Mesenchymal stem cell (in vitro differentiated cells and primary cell): ENCODE measurements at regions not wholly inside any gene's neighbourhood (a gene's known extent, or its start where the extent isn't known, plus 50 kb on each side); places are given as distances from the start of the nearest gene placed in this dataset.
"Not testable (repeated sequence)": the region's sequence is repeated elsewhere in the genome, so short reads cannot be mapped to it uniquely, and the experiment has no call there.

Experiments
- DNase-seq: peaks from one replicate; pipeline ENCODE4 v3.0.0-alpha.2; 2013
- H2AFZ ChIP-seq: one replicate; pipeline ENCODE4 v1.6.1; 2013; ENCODE audit warnings: low read depth, mild to moderate bottlenecking, control low read depth, inconsistent platforms, low read length, moderate library complexity
- H2AK5ac ChIP-seq: 2 replicates; pipeline ENCODE4 v1.6.1; 2013; ENCODE audit warnings: low read length, moderate library complexity, mild to moderate bottlenecking, inconsistent platforms; ENCODE audit not compliant: severe bottlenecking
- H2BK120ac ChIP-seq: one replicate; pipeline ENCODE4 v1.6.1; 2013; ENCODE audit warnings: low read depth, mild to moderate bottlenecking, inconsistent platforms, low read length, moderate library complexity
- H2BK12ac ChIP-seq, 2 experiments: one replicate each; pipeline ENCODE4 v1.6.1; 2013; ENCODE audit warnings: inconsistent platforms in 2 of 2, low read length in 2 of 2, mild to moderate bottlenecking in 2 of 2, moderate library complexity in 2 of 2, control low read depth in 1 of 2
- H2BK15ac ChIP-seq: one replicate; pipeline ENCODE4 v1.6.1; 2013; ENCODE audit warnings: mild to moderate bottlenecking, low read depth, inconsistent platforms; ENCODE audit not compliant: poor library complexity, severe bottlenecking
- H2BK5ac ChIP-seq: 2 replicates; pipeline ENCODE4 v1.6.1; 2013; ENCODE audit warnings: low read depth, mild to moderate bottlenecking, low read length, control low read depth, inconsistent platforms; ENCODE audit not compliant: poor library complexity, severe bottlenecking
- H3K14ac ChIP-seq, 2 experiments: one replicate each; pipeline ENCODE4 v1.6.1; 2013; ENCODE audit warnings: inconsistent platforms in 2 of 2, low read length in 2 of 2, control low read depth in 1 of 2, mild to moderate bottlenecking in 1 of 2, moderate library complexity in 1 of 2
- H3K18ac ChIP-seq, 2 experiments: one replicate each; pipeline ENCODE4 v1.6.1; 2013; ENCODE audit warnings: inconsistent platforms in 2 of 2, low read length in 2 of 2, control low read depth in 1 of 2, low read depth in 1 of 2, mild to moderate bottlenecking in 1 of 2
- H3K23ac ChIP-seq, 2 experiments: one replicate each; pipeline ENCODE4 v1.6.1; 2013; ENCODE audit warnings: inconsistent platforms in 2 of 2, low read length in 2 of 2, mild to moderate bottlenecking in 2 of 2, moderate library complexity in 2 of 2, control low read depth in 1 of 2
- H3K27ac ChIP-seq: 2 replicates; pipeline ENCODE4 v1.5.1; 2013; ENCODE audit warnings: mild to moderate bottlenecking, moderate library complexity, low read length, control low read depth, inconsistent platforms; ENCODE audit not compliant: poor library complexity, severe bottlenecking
- H3K27me3 ChIP-seq, 2 experiments: 2 replicates each; pipeline versions ENCODE4 v1.6.1 to v1.7.0; 2013; ENCODE audit warnings: low read length in 2 of 2, mild to moderate bottlenecking in 2 of 2, moderate library complexity in 2 of 2, control low read depth in 1 of 2, inconsistent platforms in 1 of 2; ENCODE audit not compliant: control insufficient read depth in 1 of 2, insufficient read depth in 1 of 2
- H3K36me3 ChIP-seq, 2 experiments: 2 replicates each; pipeline versions ENCODE4 v1.6.1 to v1.7.0; 2013; ENCODE audit warnings: low read length in 2 of 2, control low read depth in 1 of 2, inconsistent platforms in 1 of 2, low read depth in 1 of 2, mild to moderate bottlenecking in 1 of 2; ENCODE audit not compliant: insufficient read depth in 2 of 2, control insufficient read depth in 1 of 2
- H3K4ac ChIP-seq, 2 experiments: one replicate each; pipeline ENCODE4 v1.6.1; 2013; ENCODE audit warnings: inconsistent platforms in 2 of 2, low read length in 2 of 2, mild to moderate bottlenecking in 2 of 2, moderate library complexity in 2 of 2, control low read depth in 1 of 2, low read depth in 1 of 2
- H3K4me1 ChIP-seq: 2 replicates; pipeline ENCODE4 v1.6.1; 2013; ENCODE audit warnings: low read depth, low read length, control low read depth; ENCODE audit not compliant: control insufficient read depth, insufficient read depth
- H3K4me2 ChIP-seq: 2 replicates; pipeline ENCODE4 v1.6.1; 2013; ENCODE audit warnings: low read length, mild to moderate bottlenecking, inconsistent platforms; ENCODE audit not compliant: poor library complexity, severe bottlenecking
- H3K4me3 ChIP-seq, 2 experiments: 2 replicates each; pipeline versions ENCODE4 v1.5.1 to v1.7.0; 2013; ENCODE audit warnings: low read length in 2 of 2, mild to moderate bottlenecking in 2 of 2, control low read depth in 1 of 2, low read depth in 1 of 2; ENCODE audit not compliant: insufficient read depth in 1 of 2
- H3K79me1 ChIP-seq: replicated peaks from 2 replicates; pipeline ENCODE4 v1.6.1; 2013; ENCODE audit warnings: mild to moderate bottlenecking, control low read depth, low read length, inconsistent platforms; ENCODE audit not compliant: poor library complexity, severe bottlenecking
- H3K9ac ChIP-seq: 2 replicates; pipeline ENCODE4 v1.7.0; 2013; ENCODE audit warnings: mild to moderate bottlenecking, low read length, moderate library complexity
- H3K9me3 ChIP-seq: 2 replicates; pipeline ENCODE4 v1.7.0; 2013; ENCODE audit warnings: mild to moderate bottlenecking, low read length; ENCODE audit not compliant: control insufficient read depth
- H4K8ac ChIP-seq: one replicate; pipeline ENCODE4 v1.6.1; 2013; ENCODE audit warnings: inconsistent platforms, mild to moderate bottlenecking, low read length, moderate library complexity
- H4K91ac ChIP-seq: one replicate; pipeline ENCODE4 v1.6.1; 2013; ENCODE audit warnings: mild to moderate bottlenecking, low read length, inconsistent platforms
- WGBS: methylation state at CpG from one replicate; pipeline ENCODE4 v1.1.7; 2013; ENCODE audit warnings: mixed read lengths; 5-methylcytosine and 5-hydroxymethylcytosine counted together

DNA sequence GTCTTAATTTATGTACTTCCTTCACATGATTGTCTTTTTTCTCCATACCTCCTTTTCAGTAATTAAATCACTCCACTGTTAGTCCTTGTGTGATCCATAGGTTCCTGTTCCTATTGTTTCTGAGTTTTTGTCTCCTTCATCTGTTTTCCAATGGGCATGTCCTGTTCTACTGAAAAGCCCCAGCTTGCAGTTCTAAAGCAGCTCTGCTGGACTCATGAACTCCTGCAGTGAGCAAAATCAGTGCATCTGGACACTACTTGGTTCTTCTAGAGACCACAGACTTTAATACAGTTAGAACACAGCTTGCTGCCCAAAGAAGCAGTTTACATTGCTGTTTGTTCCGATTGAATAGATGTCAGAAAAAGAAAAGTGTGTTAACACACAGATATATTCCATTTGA, 593.3 kb upstream of the HS3ST5 start:
- Histone ChIP-seq H4K91ac (no peak overlapping the region), H3K4me1 (no peaks in the 10 kb centered on the region), H3K79me1 (no peaks in the 10 kb centered on the region), H3K27me3 (no peaks in the 10 kb centered on the region), H2BK12ac (no peak overlapping the region), H4K8ac (no peak overlapping the region), H2BK15ac (no peak overlapping the region), H3K27ac (no peak overlapping the region), H2BK5ac (no peak overlapping the region), H3K18ac (no peak overlapping the region), H2AFZ (no peak overlapping the region), H3K36me3 (no peaks in the 10 kb centered on the region), H3K4me3 (no peak overlapping the region), H2AK5ac (no peak overlapping the region), H3K9me3 (peaks cover 7% of the 10 kb centered on the region), H3K23ac (no peak overlapping the region), H3K4me2 (no peak overlapping the region), H3K4ac (no peak overlapping the region), H3K9ac (no peak overlapping the region), H2BK120ac (no peak overlapping the region), H3K14ac (no peak overlapping the region)
- DNase-seq: no peak
- WGBS: no CpG with 5 or more reads among the region's 1 CpG

DNA sequence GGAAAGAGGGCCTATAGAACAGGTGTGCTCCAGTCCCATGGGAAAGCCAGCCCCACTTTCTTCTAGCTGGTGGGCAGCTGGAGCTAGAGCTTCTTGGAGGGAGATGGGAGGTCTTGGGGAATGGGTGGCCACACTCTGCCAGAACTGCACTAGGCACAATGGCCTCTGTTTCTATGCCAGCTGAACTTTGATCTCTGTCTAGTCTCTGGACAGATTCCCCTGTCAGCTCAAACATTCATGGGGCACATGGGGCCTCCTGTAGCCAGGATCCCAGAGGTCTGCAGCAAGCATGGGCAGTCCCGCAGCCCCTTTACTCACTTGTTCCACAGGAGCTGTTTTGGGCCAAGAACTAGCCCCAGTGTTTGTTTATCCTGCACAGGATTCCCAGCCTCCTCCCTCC, 591.3 kb upstream of the HS3ST5 start:
- no peak for DNase-seq
- no peak overlapping the region for H4K91ac ChIP-seq

DNA sequence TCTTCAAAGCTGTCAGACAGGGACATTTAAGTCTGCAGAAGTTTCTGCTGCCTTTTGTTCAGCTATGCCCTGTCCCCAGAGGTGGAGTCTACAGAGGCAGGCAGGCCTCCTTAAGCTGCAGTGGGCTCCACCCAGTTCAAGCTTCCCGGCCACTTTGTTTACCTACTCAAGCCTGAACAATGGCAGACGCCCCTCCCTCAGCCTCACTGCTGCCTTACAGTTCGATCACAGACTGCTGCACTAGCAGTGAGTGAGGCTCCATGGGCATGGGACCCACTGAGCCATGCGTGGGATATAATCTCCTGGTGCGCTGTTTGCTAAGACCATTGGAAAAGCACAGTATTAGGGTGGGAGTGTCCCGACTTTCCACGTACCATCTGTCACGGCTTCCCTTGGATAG, 585.9 kb upstream of the HS3ST5 start:
- not testable (repeated sequence) for H3K4me2 ChIP-seq, H3K4ac ChIP-seq, H3K4me1 ChIP-seq, H3K27ac ChIP-seq, H3K36me3 ChIP-seq, H3K79me1 ChIP-seq, H2AK5ac ChIP-seq, H3K9me3 ChIP-seq, H3K9ac ChIP-seq, H3K18ac ChIP-seq, DNase-seq, H4K8ac ChIP-seq, H2BK15ac ChIP-seq, H2BK120ac ChIP-seq, H3K27me3 ChIP-seq, H3K4me3 ChIP-seq, H2BK5ac ChIP-seq, H2BK12ac ChIP-seq, H3K14ac ChIP-seq, H3K23ac ChIP-seq, H2AFZ ChIP-seq, H4K91ac ChIP-seq
- WGBS: 73% methylated on average over 8 of the region's 8 CpGs

More for the DNA sequence above, 591.3 kb upstream of the HS3ST5 start:
- H3K4me1 ChIP-seq: no peaks in the 10 kb centered on the region
- no peaks in the 10 kb centered on the region for H3K79me1 ChIP-seq
- peaks cover 11% of the 10 kb centered on the region for H3K9me3 ChIP-seq
- H3K9ac ChIP-seq: no peak overlapping the region
- no peak overlapping the region for H3K14ac ChIP-seq
- H3K4me2 ChIP-seq: no peak overlapping the region
- H3K36me3 ChIP-seq: no peaks in the 10 kb centered on the region
- no peaks in the 10 kb centered on the region for H3K27me3 ChIP-seq
- H4K8ac ChIP-seq: no peak overlapping the region
- no peak overlapping the region for H2BK5ac ChIP-seq
- no peak overlapping the region for H2AK5ac ChIP-seq
- H2BK12ac ChIP-seq: no peak overlapping the region
- H3K23ac ChIP-seq: no peak overlapping the region
- no peak overlapping the region for H3K4me3 ChIP-seq
- H3K18ac ChIP-seq: no peak overlapping the region
- H2BK120ac ChIP-seq: no peak overlapping the region
- WGBS: 100% methylated on average over 1 of the region's 1 CpG
- no peak overlapping the region for H2BK15ac ChIP-seq
- H2AFZ ChIP-seq: no peak overlapping the region
- H3K27ac ChIP-seq: no peak overlapping the region
- no peak overlapping the region for H3K4ac ChIP-seq

DNA sequence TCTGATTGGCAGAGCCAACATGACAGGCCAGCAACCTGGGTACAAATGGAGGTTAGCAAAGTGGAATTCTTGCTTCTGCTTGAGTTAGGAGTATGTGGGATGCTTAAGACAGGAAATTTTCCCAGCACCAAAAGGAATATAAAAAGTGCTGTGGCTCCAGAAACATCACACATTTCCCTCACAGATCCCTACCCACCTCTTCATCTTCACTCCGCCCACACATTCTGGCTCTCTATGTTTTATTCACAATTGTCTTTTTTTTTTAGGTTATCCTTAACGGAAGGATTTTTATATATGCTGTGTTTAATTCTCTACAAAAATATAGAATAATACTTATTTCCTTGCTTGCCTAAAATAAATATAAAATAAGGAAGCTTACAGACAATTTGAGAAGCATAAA, 563.3 kb upstream of the HS3ST5 start:
- H3K9ac ChIP-seq: no peak overlapping the region
- H2BK15ac ChIP-seq: no peak overlapping the region
- no peaks in the 10 kb centered on the region for H3K4me1 ChIP-seq
- no peak overlapping the region for H3K14ac ChIP-seq
- WGBS: 80% methylated on average over 1 of the region's 2 CpGs
- no peak overlapping the region for H3K23ac ChIP-seq
- no peaks in the 10 kb centered on the region for H3K27me3 ChIP-seq
- no peak overlapping the region for H3K18ac ChIP-seq
- DNase-seq: no peak
- H3K27ac ChIP-seq: no peak overlapping the region
- H4K8ac ChIP-seq: no peak overlapping the region
- no peaks in the 10 kb centered on the region for H3K79me1 ChIP-seq
- no peak overlapping the region for H3K4ac ChIP-seq
- H2BK12ac ChIP-seq: no peak overlapping the region
- H4K91ac ChIP-seq: no peak overlapping the region
- no peak overlapping the region for H2AK5ac ChIP-seq
- H3K9me3 ChIP-seq: peaks cover 4% of the 10 kb centered on the region
- H3K4me3 ChIP-seq: no peak overlapping the region
- H2AFZ ChIP-seq: no peak overlapping the region
- no peak overlapping the region for H3K4me2 ChIP-seq
- H2BK5ac ChIP-seq: no peak overlapping the region
- no peaks in the 10 kb centered on the region for H3K36me3 ChIP-seq
- no peak overlapping the region for H2BK120ac ChIP-seq
